GM12873 (cell line): ENCODE measurements at regions not wholly inside any gene's neighbourhood (a gene's known extent, or its start where the extent isn't known, plus 50 kb on each side); places are given as distances from the start of the nearest gene placed in this dataset.

Experiments used
- TF ChIP-seq, protein P1 (sequence below): IDR thresholded peaks from 2 replicates; pipeline ENCODE4 v1.5.1; 2012; ENCODE audit warnings: low read depth, mild to moderate bottlenecking, moderate library complexity, low read length, control low read depth; ENCODE audit not compliant: insufficient read depth; ENCODE audit errors: missing control alignments

DNA sequence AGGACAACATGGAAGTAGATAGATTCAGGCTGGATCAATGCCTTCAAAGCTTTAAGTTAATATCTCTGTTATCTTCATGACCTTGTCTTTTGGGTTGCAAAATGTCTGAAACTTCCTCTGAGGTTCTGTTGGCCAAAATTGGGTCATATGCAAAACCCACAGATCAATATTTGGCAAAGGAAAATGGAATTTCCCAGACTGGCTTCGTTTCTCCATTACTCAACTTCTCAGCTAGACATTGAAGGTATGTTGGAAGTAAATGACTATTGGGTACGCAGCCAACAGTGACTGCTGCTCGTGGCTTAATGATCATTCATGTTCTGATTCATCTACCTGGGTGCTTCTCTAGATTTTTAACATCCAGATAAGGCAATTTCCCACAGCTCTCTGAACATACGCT is 675.4 kb upstream of the SGO1 start:
- TF ChIP-seq, protein P1, sequence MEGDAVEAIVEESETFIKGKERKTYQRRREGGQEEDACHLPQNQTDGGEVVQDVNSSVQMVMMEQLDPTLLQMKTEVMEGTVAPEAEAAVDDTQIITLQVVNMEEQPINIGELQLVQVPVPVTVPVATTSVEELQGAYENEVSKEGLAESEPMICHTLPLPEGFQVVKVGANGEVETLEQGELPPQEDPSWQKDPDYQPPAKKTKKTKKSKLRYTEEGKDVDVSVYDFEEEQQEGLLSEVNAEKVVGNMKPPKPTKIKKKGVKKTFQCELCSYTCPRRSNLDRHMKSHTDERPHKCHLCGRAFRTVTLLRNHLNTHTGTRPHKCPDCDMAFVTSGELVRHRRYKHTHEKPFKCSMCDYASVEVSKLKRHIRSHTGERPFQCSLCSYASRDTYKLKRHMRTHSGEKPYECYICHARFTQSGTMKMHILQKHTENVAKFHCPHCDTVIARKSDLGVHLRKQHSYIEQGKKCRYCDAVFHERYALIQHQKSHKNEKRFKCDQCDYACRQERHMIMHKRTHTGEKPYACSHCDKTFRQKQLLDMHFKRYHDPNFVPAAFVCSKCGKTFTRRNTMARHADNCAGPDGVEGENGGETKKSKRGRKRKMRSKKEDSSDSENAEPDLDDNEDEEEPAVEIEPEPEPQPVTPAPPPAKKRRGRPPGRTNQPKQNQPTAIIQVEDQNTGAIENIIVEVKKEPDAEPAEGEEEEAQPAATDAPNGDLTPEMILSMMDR: no peak

DNA sequence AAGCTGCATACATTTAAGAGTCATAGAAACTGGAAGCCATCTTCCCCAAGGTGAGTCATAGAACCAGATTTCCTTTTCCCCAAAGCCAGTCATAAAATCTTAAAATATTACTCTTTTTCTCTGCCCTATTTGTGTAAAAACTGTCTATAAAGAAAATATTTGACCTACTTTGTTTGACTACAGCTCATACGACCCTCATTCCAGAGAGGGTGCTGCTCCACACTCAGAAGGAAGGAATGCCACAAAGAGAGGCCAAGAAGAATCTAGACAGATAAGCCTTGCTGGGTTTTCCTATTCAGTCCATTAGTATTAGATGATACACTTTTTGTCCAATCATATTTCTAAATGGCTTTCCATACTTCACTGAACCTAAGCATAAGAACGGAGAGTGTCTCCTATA is 671.6 kb upstream of the SGO1 start:
- TF ChIP-seq, protein P1: no peak

DNA sequence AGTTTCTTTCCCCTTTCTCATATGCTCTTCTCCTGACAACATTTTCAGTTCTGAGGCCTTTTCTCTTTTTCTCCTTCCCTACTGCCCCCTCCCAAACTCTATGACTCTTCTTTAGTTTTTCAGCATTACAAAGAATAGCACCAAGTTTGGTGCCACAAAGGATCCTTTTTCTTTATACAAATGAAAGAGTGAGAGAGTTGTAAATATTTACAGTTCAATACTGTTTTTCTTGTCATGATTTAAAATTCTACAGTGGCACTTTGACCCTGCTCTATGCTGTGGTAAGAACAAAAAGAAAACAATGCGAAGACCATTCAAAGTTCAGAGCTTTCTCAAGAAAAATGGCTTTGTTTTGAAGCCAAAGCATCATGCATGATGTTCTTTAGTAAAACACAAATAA is 667.9 kb upstream of the SGO1 start:
- TF ChIP-seq, protein P1: no peak

DNA sequence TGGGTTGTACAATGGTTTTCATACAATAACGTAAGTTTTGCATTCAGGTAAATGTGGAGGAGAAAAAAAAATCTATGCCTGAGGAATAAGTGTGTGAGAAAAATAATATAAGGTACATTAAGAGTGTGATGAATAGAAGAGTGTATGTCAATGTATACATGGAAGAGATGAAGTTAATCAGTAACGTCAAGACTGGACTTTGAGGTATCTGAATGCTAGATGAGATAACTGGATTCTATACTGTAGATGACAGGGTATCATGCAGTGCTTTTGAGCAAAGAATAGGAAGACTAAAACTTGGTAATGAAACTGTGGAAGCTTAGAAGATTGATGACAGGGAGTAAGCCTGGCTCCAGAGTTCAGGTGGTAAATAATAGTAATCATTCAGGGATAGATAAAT is 666.7 kb upstream of the SGO1 start:
- TF ChIP-seq, protein P1: no peak

- TF ChIP-seq, protein P1: no peak
Observed at GRCh38 chr3:20849975-20850374, 664.0 kb upstream of the SGO1 start.

DNA sequence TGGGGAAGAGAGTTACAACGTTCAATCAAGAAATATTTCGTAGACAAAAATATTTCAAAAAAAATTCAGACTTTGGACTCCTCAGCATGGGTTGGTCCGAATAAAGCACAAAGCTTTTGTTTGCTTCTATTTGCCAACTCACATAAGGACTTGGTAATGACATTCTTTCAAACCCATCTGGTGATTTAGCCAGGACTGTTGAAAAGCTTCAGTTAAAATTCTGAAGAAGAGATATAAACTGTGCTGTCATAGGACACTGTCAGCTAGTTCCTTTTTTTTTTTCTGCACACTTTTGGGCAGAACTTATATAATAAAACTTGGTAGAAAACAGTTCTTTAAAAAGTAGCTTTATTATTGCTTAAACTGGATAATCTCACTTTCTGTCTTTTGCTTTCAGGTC is 660.8 kb upstream of the SGO1 start:
- TF ChIP-seq, protein P1: no peak

- TF ChIP-seq, protein P1: no peak
Observed at GRCh38 chr3:20846066-20846465, 660.1 kb upstream of the SGO1 start.
